Erythroblast (primary cell): ENCODE measurements at regions not wholly inside any gene's neighbourhood (a gene's known extent, or its start where the extent isn't known, plus 50 kb on each side); places are given as distances from the start of the nearest gene placed in this dataset.
"Not testable (repeated sequence)": the region's sequence is repeated elsewhere in the genome, so short reads cannot be mapped to it uniquely, and the experiment has no call there.

ENCODE experiments used
- GATA1 ChIP-seq: IDR thresholded peaks from 2 replicates; pipeline ENCODE4 v1.6.1; 2011; ENCODE audit warnings: low read depth, mild to moderate bottlenecking, control low read depth, low read length, moderate library complexity
- POLR2A ChIP-seq: IDR thresholded peaks from 2 replicates; pipeline ENCODE4 v1.6.1; 2011; ENCODE audit warnings: mild to moderate bottlenecking, low read length

DNA sequence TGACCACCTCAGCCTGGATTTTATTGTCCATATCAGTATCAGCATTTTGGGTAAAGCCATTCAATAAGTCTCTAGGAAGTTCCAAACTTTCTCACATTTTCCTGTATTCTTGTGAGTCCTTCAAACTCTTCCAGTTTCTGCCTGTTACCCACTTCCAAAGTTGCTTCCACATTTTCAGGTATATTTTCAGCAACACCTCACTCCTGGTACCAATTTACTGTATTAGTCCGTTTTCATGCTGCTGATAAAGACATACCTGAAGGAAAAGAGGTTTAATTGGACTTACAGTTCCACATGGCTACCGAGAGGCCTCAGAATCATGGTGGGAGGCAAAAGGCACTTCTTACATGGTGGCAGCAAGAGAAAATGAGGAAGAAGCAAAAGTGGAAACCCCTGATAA is 69.7 kb upstream of the NAF1 start:
- TF ChIP-seq POLR2A, GATA1: not testable (repeated sequence)
